ENCODE measurements at regions not wholly inside any gene's neighbourhood (a gene's known extent, or its start where the extent isn't known, plus 50 kb on each side); places are given as distances from the start of the nearest gene placed in this dataset.
"Not testable (repeated sequence)": the region's sequence is repeated elsewhere in the genome, so short reads cannot be mapped to it uniquely, and the experiment has no call there.

DNA sequence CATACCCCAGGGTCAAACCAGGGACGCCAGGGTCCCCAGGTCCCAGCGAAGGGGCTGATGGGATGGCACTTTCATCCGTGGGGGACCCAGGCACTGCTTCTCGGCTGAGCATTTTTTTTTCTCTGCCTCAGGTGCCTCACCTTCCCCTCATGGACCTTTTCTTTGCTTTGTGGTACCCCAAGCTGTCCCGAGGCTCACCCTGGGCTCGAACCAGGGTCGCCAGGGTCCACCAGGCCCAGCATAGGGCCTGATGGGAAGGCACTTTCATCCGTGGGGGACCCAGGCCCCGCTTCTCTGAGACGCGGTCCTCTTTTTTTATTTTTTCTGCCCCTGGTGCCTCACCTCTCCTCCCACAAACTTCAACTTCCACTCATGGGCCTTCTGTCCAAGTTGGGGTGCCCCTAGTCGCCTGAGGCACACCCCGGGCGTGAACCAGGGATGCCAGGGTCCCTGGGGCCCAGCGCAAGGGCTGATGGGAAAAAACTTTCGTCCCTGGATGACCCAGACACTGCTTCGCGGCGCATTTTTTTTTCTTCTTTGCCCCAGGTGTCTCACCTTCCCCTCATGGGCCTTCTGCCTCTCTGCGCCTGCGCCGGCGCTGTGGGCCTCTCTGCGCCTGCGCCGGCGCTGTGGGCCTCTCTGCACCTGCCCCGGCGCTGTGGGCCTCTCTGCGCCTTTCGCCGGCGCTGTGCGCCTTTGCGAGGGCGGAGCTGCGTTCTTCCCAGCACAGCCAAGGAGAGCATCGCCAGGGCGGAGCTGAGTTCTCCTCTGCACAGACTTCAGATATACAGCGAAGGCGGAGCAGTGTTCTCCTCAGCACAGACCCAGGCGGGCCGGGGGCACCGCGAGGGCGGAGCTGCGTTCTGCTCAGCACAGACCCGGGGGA is 533.3 kb downstream of the CWH43 start:
- H3K36me3 ChIP-seq (ENCODE audit: control insufficient read depth, insufficient read depth, low read length); H3K4me3 ChIP-seq (ENCODE audit: low read depth, low read length); H3K27me3 ChIP-seq (ENCODE audit: control insufficient read depth, insufficient read depth, low read length); H3K9ac ChIP-seq (ENCODE audit: low read length); H3K4me1 ChIP-seq (ENCODE audit: control insufficient read depth, insufficient read depth, low read length); H3K27ac ChIP-seq (ENCODE audit: low read depth, low read length): not testable (repeated sequence)
- H3K9me3 ChIP-seq (ENCODE audit: control insufficient read depth, insufficient read depth, low read depth, low read length) = peaks cover 23% of the 10 kb centered on the region

DNA sequence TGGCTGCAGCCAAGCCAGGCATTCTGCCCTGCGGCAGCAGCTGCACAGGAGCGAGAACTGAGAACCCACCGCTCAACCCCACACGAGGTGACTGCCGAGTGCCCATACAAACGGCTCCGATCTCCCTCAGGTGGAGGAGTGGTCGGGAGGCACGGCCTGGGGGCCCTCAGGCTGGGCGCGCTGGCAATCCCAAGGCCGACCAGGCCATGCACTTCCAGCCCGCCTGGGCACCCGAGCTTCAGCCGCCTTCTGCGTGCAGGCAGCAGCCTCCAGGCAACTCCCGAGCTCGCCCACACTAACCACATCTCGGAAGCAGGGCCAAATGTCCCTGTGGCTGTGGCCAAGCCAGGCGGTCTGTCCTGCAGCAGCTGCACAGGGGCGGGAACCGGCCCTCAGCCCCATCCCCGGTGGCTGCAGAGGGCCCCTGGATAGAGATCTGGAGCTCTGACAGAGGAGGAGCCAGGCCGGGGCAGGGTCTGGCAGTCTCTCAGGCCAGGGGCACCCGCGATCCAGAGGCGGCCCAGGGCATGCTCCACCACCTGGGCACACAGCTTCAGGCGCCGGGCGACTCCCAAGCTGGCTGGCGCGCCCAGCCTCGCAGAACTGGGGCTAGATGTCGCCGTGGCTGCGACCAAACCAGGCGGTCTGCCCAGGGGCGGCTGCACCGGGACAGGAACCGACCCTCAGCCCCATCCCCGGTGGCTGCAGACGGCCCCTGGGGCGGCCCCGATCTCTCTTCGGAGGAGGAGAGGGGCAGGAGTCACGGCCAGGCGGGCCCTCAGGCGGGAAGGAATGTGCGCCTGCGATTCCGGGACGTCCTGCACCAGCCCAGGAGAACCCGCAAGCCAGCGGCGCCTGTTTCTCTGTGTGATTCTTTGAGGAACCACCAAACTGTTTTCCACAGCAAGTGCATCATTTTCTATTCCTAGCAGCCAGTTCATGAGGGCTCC is 538.0 kb downstream of the CWH43 start:
- H3K9me3 ChIP-seq (ENCODE audit: control insufficient read depth, insufficient read depth, low read depth, low read length); H3K9ac ChIP-seq (ENCODE audit: low read length); H3K4me3 ChIP-seq (ENCODE audit: low read depth, low read length); H3K27me3 ChIP-seq (ENCODE audit: control insufficient read depth, insufficient read depth, low read length); H3K36me3 ChIP-seq (ENCODE audit: control insufficient read depth, insufficient read depth, low read length); H3K4me1 ChIP-seq (ENCODE audit: control insufficient read depth, insufficient read depth, low read length); H3K27ac ChIP-seq (ENCODE audit: low read depth, low read length): not testable (repeated sequence)

DNA sequence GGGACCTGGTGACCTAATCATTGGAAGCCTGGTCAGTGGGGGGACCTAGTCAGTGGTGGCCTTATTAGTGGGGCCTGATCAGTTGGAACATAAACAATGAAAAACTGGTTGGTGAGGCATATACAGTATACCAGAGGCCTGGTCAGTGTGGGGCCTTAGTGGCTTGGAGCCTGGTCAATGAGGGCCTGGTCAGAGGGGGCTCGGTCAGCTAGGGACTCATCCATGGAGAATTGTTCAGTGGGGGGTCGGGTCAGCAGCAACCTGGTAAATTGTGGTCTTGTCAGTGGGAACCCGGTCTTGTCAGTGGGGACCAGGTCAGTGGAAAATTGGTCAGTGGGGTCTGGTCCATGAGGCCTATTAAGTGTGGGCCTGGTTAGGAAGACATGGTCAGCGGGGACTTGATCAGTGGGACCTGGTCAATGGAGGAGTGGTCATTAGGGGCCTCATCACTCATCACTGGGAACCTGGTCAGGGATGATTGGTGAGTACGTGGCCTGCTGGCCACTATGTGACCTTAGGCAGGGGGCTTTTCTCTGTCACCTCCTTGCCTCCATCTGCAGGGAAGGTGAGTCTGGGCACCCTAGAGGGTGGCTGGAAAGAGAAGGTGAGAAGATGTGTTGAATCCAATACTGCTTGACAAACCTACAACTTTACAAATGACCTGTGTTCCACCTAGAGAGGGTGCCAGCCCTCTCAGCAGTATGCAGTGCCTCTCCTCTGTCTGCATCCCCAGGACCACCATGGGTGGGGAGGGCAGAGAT is 573.0 kb downstream of the CWH43 start:
- peaks cover 22% of the 10 kb centered on the region for H3K9me3 ChIP-seq (ENCODE audit: control insufficient read depth, insufficient read depth, low read depth, low read length)
- H3K27me3 ChIP-seq (ENCODE audit: control insufficient read depth, insufficient read depth, low read length); H3K36me3 ChIP-seq (ENCODE audit: control insufficient read depth, insufficient read depth, low read length); H3K4me3 ChIP-seq (ENCODE audit: low read depth, low read length); H3K9ac ChIP-seq (ENCODE audit: low read length); H3K27ac ChIP-seq (ENCODE audit: low read depth, low read length); H3K4me1 ChIP-seq (ENCODE audit: control insufficient read depth, insufficient read depth, low read length): not testable (repeated sequence)

DNA sequence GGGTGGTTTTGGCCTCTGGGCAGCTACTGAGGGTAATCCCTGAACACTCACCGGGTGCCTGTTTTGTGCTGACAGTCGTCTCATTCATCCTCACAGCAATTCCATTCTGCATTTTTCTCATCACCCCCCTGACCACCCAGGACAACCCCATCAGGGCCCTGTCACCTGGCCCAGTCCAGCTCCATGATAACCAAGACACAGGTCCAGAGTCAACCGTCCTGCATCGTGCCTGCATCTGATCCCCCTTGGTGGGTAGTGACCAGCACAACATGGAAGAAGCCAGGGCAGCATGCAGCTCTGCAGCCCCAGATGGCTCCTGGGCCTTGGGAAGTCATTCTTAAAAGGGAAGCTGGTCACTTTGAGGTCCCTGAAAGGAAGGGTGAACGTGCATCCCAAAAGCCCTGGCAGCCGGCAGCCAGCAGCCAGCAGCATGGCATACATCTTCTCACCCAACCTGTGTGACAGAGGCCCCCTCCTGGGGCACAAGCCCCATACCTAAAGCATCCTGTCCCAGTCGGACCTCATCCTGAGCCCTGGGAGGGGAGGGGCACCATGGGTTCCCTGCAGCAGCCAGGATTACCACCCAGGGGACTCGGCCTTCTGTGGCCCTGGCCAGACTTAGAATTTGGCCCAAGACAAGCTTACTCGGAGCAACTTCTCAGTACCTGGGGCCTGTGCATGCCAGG is 574.2 kb downstream of the CWH43 start:
- not testable (repeated sequence) for H3K36me3 ChIP-seq (ENCODE audit: control insufficient read depth, insufficient read depth, low read length); H3K4me1 ChIP-seq (ENCODE audit: control insufficient read depth, insufficient read depth, low read length); H3K27ac ChIP-seq (ENCODE audit: low read depth, low read length); H3K4me3 ChIP-seq (ENCODE audit: low read depth, low read length); H3K9ac ChIP-seq (ENCODE audit: low read length); H3K27me3 ChIP-seq (ENCODE audit: control insufficient read depth, insufficient read depth, low read length)
- H3K9me3 ChIP-seq (ENCODE audit: control insufficient read depth, insufficient read depth, low read depth, low read length) = peaks cover 19% of the 10 kb centered on the region; the same call in 1 of the 2 replicates

DNA sequence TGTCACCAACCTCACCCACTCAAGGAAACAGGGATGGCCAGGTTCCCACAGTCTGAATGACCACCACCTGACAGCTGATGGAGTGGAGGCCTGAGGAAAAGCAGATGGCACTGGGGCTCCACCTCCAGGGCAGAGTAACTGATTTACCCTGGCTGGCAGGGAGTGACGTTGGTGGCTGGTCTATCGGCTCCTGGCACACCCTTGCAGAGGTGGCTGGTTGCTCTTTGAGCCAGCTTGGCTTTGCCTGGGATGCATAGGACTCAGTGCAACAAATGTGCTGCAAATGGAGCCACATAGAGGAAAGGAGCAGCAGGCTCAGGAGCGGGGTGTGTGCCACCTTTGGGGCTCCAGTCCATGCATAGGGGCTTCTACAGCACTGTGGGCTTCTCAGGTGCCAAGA is 574.8 kb downstream of the CWH43 start:
- not testable (repeated sequence) for H3K27ac ChIP-seq (ENCODE audit: low read depth, low read length); H3K4me3 ChIP-seq (ENCODE audit: low read depth, low read length); H3K4me1 ChIP-seq (ENCODE audit: control insufficient read depth, insufficient read depth, low read length); H3K36me3 ChIP-seq (ENCODE audit: control insufficient read depth, insufficient read depth, low read length); H3K9ac ChIP-seq (ENCODE audit: low read length); H3K27me3 ChIP-seq (ENCODE audit: control insufficient read depth, insufficient read depth, low read length)
- H3K9me3 ChIP-seq (ENCODE audit: control insufficient read depth, insufficient read depth, low read depth, low read length) = peaks cover 21% of the 10 kb centered on the region

DNA sequence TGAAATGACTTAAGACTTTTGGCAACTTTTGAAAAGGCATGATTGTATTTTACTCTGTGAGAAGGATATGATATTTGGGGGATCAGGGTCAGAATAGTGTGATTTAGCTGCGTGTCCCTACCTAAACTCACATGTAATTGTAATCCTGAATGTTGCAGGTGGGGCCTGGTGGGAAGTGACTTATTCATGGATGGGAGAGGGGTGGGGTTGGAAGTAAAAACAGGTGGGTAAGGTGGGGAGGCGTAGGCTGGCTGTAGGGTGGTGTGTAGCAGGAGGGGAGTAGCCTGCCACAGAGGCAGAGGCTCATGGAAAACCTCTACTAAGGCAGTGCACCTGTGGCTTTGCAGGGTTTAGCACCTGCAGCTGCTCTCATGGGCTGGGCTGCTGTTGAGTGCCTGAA is 584.2 kb downstream of the CWH43 start:
- not testable (repeated sequence) for H3K27ac ChIP-seq (ENCODE audit: low read depth, low read length); H3K4me1 ChIP-seq (ENCODE audit: control insufficient read depth, insufficient read depth, low read length); H3K27me3 ChIP-seq (ENCODE audit: control insufficient read depth, insufficient read depth, low read length); H3K36me3 ChIP-seq (ENCODE audit: control insufficient read depth, insufficient read depth, low read length); H3K9ac ChIP-seq (ENCODE audit: low read length); H3K4me3 ChIP-seq (ENCODE audit: low read depth, low read length)
- H3K9me3 ChIP-seq (ENCODE audit: control insufficient read depth, insufficient read depth, low read depth, low read length) = peaks cover 34% of the 10 kb centered on the region

DNA sequence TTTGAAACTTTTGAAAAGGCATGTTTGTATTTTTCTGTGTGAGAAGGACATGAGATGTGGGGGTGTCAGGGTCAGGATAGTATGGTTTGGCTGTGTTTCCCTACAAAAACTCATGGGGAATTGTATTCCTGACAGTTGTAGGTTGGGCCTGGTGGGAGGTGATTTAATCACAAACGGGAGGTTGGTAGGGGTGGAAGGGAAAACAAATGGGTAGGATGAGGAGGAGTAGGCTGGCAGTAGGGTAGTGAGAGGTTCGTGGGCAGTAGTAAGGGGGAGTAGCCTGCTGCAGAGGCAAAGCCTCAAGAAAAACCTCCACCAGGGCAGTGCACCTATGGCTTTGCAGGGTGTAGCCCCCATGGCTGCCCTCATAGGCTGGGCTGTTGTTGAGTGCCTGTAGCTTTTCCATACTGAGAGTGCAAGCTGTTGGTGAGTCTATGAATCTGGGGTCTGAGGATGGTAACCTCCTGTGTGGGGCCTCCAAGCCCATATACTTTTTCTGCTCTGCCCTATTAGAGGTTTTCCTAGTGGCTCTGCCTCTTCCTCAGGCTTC is 587.7 kb downstream of the CWH43 start:
- not testable (repeated sequence) for H3K4me1 ChIP-seq (ENCODE audit: control insufficient read depth, insufficient read depth, low read length); H3K36me3 ChIP-seq (ENCODE audit: control insufficient read depth, insufficient read depth, low read length); H3K4me3 ChIP-seq (ENCODE audit: low read depth, low read length); H3K27ac ChIP-seq (ENCODE audit: low read depth, low read length); H3K27me3 ChIP-seq (ENCODE audit: control insufficient read depth, insufficient read depth, low read length); H3K9ac ChIP-seq (ENCODE audit: low read length)
- H3K9me3 ChIP-seq (ENCODE audit: control insufficient read depth, insufficient read depth, low read depth, low read length) = peaks cover 53% of the 10 kb centered on the region

DNA sequence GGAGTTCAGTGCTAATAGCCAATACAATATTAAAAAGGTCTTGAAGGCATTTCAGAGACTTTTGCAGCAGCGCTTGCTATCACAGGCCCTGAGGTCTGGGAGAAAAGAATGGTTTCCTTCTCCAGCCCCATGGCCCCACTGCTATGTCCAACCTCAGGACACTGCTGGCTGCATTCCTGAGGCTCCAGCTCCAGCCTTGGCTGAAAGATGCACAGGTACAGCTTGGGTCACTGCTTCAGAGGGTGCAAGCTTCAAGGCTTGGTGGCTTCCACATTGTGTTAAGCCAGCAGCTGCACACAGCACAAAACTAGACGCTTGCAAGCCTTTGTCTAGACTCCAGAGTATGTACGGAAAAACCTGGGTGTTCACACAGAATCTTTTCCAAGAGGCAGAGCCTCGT is 589.2 kb downstream of the CWH43 start:
- H3K36me3 ChIP-seq (ENCODE audit: control insufficient read depth, insufficient read depth, low read length); H3K27me3 ChIP-seq (ENCODE audit: control insufficient read depth, insufficient read depth, low read length); H3K4me1 ChIP-seq (ENCODE audit: control insufficient read depth, insufficient read depth, low read length); H3K27ac ChIP-seq (ENCODE audit: low read depth, low read length); H3K4me3 ChIP-seq (ENCODE audit: low read depth, low read length); H3K9ac ChIP-seq (ENCODE audit: low read length): not testable (repeated sequence)
- H3K9me3 ChIP-seq (ENCODE audit: control insufficient read depth, insufficient read depth, low read depth, low read length) = peaks cover 54% of the 10 kb centered on the region

DNA sequence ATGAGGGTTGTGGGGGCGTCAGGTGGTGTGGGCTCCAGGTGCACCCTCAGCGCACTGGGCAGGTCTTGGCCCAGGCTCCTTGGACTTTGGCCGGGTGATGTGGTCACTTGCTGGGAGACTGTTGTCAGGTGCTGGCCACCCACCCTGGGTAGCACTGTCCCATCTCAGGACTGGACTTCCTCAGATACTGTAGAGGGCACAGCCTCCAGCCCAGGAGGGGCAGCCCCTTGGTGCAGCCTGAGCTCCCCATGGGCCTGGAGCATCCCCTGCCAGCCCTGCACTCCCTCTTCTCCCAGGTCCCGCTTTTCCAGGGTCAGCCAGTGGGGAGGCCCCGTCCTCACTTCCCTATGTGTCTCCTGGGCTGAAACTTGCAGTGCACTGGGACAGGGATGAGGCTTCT is 592.3 kb downstream of the CWH43 start:
- not testable (repeated sequence) for H3K27me3 ChIP-seq (ENCODE audit: control insufficient read depth, insufficient read depth, low read length); H3K4me1 ChIP-seq (ENCODE audit: control insufficient read depth, insufficient read depth, low read length); H3K36me3 ChIP-seq (ENCODE audit: control insufficient read depth, insufficient read depth, low read length); H3K27ac ChIP-seq (ENCODE audit: low read depth, low read length); H3K4me3 ChIP-seq (ENCODE audit: low read depth, low read length); H3K9ac ChIP-seq (ENCODE audit: low read length)
- H3K9me3 ChIP-seq (ENCODE audit: control insufficient read depth, insufficient read depth, low read depth, low read length) = peaks cover 51% of the 10 kb centered on the region

DNA sequence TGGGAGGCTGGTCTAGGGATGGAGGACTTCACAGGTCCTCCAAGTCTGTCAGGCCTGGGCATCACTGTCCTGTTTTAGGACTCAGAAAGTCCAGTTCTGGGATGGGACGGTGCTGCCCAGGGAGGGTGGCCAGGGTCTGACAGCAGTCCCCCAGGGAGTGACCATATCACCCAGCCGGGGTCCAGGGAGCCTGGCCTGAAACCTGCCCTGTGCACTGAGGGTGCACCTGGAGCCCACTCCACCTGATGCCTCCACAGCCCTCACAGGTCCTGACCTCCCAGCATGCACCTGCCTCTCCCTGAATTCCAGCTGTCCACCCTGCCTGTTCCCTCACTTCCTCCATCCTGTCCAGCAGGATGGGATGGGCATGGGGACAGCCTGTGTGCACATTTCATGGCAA is 592.8 kb downstream of the CWH43 start:
- not testable (repeated sequence) for H3K27ac ChIP-seq (ENCODE audit: low read depth, low read length); H3K4me1 ChIP-seq (ENCODE audit: control insufficient read depth, insufficient read depth, low read length); H3K4me3 ChIP-seq (ENCODE audit: low read depth, low read length); H3K27me3 ChIP-seq (ENCODE audit: control insufficient read depth, insufficient read depth, low read length); H3K36me3 ChIP-seq (ENCODE audit: control insufficient read depth, insufficient read depth, low read length); H3K9ac ChIP-seq (ENCODE audit: low read length)
- H3K9me3 ChIP-seq (ENCODE audit: control insufficient read depth, insufficient read depth, low read depth, low read length) = peaks cover 49% of the 10 kb centered on the region

All from HUES6 (cell line).